LNCaP clone FGC (cell line): ENCODE measurements at regions not wholly inside any gene's neighbourhood (a gene's known extent, or its start where the extent isn't known, plus 50 kb on each side); places are given as distances from the start of the nearest gene placed in this dataset.

Experiments used
- DNase-seq: peaks from one replicate; pipeline ENCODE4 v3.0.0-alpha.2; 2011; ENCODE audit warnings: low read depth
- H3K4me3 ChIP-seq: 2 replicates; pipeline ENCODE4 v1.5.1; 2011; ENCODE audit warnings: mild to moderate bottlenecking, low read depth, low read length, control low read depth
- TF ChIP-seq, protein P1 (sequence below): IDR thresholded peaks from 2 replicates; pipeline ENCODE4 v1.5.1; 2012; ENCODE audit warnings: mild to moderate bottlenecking; ENCODE audit not compliant: control insufficient read depth, insufficient read depth; ENCODE audit errors: extremely low read depth

DNA sequence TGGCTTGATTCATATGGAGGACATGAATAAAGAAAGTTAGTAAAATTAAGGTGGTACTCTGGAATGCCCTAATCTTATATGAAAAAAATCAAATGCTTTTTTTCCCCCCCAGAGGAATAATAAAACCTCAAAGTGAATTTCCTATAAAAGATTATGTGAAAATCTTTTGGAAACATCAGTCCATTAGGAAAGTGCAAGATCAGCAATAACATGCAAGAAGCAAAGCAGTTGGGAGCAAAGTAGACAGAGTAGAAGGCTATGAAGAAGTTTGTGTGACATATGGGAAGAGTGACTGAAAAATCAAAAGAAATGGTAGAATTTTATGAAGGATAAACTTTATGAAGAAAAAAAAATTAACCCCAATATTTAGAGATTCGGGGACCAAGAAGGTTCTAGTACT is 998.0 kb upstream of the EPHA7 start:
- no peak for DNase-seq
- TF ChIP-seq, protein P1, sequence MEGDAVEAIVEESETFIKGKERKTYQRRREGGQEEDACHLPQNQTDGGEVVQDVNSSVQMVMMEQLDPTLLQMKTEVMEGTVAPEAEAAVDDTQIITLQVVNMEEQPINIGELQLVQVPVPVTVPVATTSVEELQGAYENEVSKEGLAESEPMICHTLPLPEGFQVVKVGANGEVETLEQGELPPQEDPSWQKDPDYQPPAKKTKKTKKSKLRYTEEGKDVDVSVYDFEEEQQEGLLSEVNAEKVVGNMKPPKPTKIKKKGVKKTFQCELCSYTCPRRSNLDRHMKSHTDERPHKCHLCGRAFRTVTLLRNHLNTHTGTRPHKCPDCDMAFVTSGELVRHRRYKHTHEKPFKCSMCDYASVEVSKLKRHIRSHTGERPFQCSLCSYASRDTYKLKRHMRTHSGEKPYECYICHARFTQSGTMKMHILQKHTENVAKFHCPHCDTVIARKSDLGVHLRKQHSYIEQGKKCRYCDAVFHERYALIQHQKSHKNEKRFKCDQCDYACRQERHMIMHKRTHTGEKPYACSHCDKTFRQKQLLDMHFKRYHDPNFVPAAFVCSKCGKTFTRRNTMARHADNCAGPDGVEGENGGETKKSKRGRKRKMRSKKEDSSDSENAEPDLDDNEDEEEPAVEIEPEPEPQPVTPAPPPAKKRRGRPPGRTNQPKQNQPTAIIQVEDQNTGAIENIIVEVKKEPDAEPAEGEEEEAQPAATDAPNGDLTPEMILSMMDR = no peak

GRCh38 chr6:94414041-94414440 is 994.7 kb upstream of the EPHA7 start:
- TF ChIP-seq, protein P1 = no peak
- no peak for DNase-seq
- no peak overlapping the region for H3K4me3 ChIP-seq

More for the DNA sequence above, 998.0 kb upstream of the EPHA7 start:
- no peak overlapping the region for H3K4me3 ChIP-seq

- no peak for DNase-seq
- TF ChIP-seq, protein P1 = no peak
- H3K4me3 ChIP-seq = no peak overlapping the region
Measured at GRCh38 chr6:94401311-94401710, 982.0 kb upstream of the EPHA7 start.

DNA sequence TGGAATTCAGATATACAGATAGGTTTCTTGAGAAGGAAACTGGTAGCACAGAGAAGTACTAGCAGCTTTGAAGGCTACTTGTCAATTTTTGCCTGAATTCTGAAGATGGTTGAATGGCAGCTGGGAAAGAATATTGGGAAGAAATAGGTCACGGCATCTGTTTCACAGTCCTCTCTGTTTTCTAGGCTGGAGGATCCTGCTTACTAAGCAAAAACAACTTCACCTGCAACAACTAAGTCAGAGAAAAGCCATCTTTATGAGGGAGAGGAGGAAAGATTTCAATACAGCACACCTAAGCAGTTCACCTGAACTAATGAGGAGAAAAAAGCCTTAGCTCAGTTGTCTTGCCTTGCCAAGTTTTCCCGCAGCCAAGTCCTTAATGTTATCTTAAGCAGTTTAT is 975.5 kb upstream of the EPHA7 start:
- TF ChIP-seq, protein P1 = no peak
- H3K4me3 ChIP-seq = no peak overlapping the region
- no peak for DNase-seq

DNA sequence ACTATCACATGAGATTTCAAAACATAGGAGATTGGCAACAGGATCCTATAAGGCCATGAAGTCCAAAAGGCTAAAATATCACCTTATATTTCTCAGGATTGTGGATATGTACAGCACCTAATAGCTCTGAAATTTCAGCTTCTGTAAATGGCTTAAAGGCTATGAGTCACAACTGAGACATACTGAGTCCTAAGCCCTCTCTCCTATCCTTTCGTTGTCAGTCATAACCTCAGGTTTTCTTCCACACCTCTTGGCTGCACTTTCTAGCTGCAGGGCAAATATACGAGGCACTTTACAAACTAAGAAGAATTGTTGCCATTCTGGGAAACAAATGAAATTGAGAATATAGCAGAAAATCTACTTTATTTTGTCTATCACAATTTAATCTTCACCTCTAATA is 969.9 kb upstream of the EPHA7 start:
- DNase-seq = no peak
- no peak overlapping the region for H3K4me3 ChIP-seq
- TF ChIP-seq, protein P1 = no peak

DNA sequence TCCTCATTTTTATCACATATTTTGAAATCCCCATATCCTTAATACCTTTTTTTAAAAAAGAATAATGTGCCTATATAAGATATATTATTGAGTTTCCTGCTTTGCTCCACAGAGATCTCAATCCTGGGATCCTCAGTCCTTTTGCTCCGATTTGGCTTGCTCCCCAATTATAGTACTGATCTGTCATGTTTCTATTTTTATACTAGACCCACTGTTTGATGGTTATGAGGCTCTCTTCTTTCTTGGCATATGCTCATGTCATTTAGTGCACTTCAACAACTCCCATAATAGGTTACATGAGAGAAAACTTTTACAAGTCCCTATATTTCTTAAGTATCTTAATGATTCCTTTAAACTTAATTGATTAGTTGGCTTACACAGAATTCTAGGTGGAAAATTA is 958.5 kb upstream of the EPHA7 start:
- DNase-seq = no peak
- TF ChIP-seq, protein P1 = no peak
- H3K4me3 ChIP-seq = no peak overlapping the region

DNA sequence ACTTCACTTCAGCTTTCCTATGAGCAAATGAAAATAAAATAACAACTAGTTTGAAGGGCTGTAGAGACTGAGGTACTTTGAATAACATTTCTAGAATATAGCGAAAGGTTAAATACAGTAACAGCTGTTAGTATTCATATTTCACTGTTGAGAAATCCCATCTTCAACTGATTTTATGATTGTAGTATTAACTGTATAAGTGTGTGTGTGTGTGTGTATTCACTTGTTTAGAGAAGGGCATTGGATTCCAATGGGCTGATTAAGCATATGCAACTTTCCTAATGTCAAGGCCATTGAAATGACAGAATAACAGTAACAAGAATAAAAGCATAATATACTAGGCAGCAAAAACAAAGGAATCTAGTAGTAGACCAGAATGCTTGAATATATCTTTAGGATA is 957.5 kb upstream of the EPHA7 start:
- no peak for DNase-seq
- TF ChIP-seq, protein P1 = no peak
- H3K4me3 ChIP-seq = no peak overlapping the region
